ENCODE measurements at regions not wholly inside any gene's neighbourhood (a gene's known extent, or its start where the extent isn't known, plus 50 kb on each side); places are given as distances from the start of the nearest gene placed in this dataset.

DNA sequence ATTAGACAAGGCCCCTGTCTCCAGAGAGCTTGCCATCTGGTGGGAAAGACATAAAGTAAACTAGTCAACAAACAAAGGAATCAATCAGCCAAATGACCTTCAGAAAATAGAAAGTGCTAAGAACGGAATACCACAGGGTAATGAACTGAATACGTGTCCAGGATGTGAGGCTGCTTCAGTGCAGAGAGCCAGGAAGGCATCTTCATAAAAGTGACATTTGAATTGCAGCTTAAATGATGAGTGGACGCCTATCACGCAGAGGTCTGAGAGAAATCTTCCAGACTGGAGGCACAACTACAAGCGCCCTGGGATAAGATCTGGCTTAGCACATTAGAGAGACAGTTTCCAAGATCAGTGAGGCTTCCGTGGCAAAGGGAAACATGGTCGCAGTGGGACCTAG is 574.1 kb upstream of the CDH8 start:
- TF ChIP-seq CEBPB (IDR thresholded peaks at IDR 0.05) = no peak
- TF ChIP-seq, protein P1, sequence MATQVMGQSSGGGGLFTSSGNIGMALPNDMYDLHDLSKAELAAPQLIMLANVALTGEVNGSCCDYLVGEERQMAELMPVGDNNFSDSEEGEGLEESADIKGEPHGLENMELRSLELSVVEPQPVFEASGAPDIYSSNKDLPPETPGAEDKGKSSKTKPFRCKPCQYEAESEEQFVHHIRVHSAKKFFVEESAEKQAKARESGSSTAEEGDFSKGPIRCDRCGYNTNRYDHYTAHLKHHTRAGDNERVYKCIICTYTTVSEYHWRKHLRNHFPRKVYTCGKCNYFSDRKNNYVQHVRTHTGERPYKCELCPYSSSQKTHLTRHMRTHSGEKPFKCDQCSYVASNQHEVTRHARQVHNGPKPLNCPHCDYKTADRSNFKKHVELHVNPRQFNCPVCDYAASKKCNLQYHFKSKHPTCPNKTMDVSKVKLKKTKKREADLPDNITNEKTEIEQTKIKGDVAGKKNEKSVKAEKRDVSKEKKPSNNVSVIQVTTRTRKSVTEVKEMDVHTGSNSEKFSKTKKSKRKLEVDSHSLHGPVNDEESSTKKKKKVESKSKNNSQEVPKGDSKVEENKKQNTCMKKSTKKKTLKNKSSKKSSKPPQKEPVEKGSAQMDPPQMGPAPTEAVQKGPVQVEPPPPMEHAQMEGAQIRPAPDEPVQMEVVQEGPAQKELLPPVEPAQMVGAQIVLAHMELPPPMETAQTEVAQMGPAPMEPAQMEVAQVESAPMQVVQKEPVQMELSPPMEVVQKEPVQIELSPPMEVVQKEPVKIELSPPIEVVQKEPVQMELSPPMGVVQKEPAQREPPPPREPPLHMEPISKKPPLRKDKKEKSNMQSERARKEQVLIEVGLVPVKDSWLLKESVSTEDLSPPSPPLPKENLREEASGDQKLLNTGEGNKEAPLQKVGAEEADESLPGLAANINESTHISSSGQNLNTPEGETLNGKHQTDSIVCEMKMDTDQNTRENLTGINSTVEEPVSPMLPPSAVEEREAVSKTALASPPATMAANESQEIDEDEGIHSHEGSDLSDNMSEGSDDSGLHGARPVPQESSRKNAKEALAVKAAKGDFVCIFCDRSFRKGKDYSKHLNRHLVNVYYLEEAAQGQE (IDR thresholded peaks at IDR 0.05; ENCODE audit: low read depth) = no peak
- TF ChIP-seq RAD21 (IDR thresholded peaks at IDR 0.05; ENCODE audit: low read depth) = no peak
